GM12874 (cell line): ENCODE measurements at regions not wholly inside any gene's neighbourhood (a gene's known extent, or its start where the extent isn't known, plus 50 kb on each side); places are given as distances from the start of the nearest gene placed in this dataset.

Source experiments
- CTCF ChIP-seq: IDR thresholded peaks from 2 replicates; pipeline ENCODE4 v1.5.1; 2011; ENCODE audit warnings: low read depth, mild to moderate bottlenecking, control low read depth, low read length, moderate library complexity; ENCODE audit not compliant: insufficient read depth

DNA sequence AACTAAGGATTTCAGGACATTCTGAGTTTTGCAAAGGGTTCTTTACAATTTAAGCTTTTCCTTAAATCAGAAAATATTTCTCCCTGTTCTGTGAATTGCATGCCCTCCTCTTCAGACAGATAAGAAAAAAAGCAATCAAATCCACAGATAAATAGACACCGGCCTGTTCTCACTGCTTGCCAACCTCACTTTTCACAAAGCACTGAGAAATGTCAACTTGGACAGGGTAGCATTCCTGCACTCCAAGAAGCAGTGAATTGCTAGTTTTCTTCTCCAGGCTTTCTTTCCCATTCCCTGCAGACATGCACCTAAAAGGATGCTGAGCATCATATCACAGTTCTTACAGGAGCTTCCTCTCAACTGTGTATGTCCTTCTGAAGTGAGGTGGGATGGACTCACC, 226.0 kb downstream of the CHRM3 start:
- TF ChIP-seq CTCF = no peak

GRCh38 chr1:239616673-239617072, 230.3 kb downstream of the CHRM3 start:
- TF ChIP-seq CTCF = no peak

DNA sequence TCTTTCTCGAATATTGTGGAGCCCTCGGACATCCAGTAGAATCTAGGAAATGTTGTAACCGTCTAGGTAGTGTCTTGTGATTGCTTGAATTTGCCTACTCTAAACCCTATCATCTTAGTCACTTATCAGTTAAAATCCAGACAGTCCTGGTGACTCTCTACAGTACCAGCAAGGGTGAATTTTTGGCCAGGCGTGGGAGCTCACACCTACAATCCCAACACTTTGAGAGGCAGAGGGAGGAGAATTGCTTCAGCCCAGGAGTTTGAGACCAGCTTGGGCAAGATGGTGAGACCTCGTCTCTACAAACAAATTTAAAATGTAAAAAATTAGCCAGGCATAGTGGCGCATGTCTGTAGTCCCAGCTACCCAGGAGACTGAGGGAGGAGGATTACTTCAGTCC, 230.9 kb downstream of the CHRM3 start:
- TF ChIP-seq CTCF = no peak

DNA sequence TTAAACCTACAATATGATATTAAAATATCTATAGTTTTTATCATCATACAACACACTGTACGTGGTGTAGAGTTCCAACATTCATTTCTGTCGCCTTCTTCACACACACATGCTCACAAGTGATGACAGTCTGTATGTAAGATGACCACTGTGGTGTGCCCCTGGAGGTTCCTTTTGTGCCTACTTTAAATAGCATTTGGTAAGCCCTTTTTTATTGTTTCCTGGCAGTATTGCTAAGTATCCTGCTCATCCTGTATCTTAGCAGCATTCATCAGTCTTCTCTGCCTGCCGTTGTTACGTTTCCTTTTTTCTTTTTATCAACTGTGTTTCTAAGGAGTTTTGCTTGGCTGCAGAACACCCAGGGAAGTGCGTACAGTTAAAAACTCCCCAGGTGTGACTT, 231.4 kb downstream of the CHRM3 start:
- no peak for TF ChIP-seq CTCF

DNA sequence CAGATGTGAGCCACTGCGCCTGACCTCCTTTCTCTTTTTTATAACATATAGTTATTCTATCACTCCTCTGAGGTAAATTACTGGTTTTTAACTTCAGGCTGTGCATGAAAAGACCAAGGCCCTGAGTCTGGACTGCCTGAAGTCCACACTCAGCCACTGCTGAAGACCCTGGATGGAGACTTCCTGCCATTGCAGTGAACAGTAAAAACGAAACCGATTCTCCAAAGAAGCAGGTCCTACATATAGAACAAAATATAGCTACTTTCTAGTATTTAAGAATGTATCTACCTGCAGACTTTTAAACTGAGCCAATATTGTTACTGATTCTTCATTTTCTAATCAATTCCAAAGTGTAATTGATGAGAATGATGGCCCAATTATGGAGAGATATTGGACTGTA, 232.8 kb downstream of the CHRM3 start:
- TF ChIP-seq CTCF = no peak

DNA sequence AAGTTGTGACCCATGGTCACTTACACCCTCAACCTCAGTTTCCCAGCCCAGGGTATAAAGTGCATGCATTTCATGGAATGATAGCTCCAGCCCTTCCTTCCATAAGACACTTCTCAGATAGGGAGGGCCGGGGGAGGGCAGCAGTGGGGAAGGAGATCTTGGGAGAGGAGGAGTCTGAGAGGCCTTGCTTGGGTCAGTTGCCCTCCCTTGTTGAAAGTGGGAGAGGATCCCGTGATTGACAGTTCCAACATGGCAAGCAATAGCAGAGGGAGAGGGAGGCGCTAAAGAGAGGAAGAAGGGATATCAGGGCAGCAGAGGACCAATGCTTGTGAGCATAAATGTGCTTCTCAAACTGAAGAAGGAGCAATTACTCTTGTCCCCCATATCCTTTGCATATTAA, 244.4 kb downstream of the CHRM3 start:
- TF ChIP-seq CTCF = no peak

DNA sequence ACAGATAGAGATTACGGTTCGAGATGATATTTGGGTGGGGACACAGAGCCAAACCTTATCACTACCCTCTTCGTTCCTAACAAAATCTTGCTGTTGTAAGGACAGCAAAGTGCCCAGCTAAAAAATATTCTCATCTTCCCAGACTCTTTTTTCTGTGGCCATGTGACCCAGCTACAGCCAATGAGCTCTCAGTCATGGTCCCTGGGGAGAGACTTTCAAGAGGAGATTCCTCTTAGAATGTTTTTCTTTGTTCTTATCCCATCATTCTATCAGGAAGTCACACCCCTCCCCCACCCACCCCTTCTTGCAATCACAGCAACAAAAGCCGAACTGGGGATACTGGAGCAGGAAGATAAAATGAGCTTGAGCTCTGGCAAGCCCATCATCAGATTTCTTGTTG, 247.1 kb downstream of the CHRM3 start:
- no peak for TF ChIP-seq CTCF

GRCh38 chr1:239635276-239635675, 248.9 kb downstream of the CHRM3 start:
- no peak for TF ChIP-seq CTCF
